Calu3 (cell line): ENCODE measurements at regions not wholly inside any gene's neighbourhood (a gene's known extent, or its start where the extent isn't known, plus 50 kb on each side); places are given as distances from the start of the nearest gene placed in this dataset.

Experiments used
- BruUV-seq: library from RNA; stranded (reverse); fragments of 400-500 nt; replicated peaks from 2 replicates; lab custom pipeline; 2021; lab: Mats Ljungman, UMichigan
- CTCF ChIA-PET: fragments of 300-600 bp; sonication (Branson Sonifier 250); formaldehyde crosslinking; loops from one replicate; lab custom pipeline; 2022; ENCODE audit warnings: antibody characterized with exemption; lab: Charles Lee
- DNase-seq: peaks from one replicate; pipeline ENCODE4 v3.0.0; 2022
- H3K27ac Mint-ChIP-seq: one replicate; pipeline ENCODE4 v1.8.0; 2022; ENCODE audit warnings: mixed read lengths; ENCODE audit not compliant: unreplicated experiment
- H3K27me3 Mint-ChIP-seq: one replicate; pipeline ENCODE4 v1.8.0; 2022; ENCODE audit warnings: mixed read lengths; ENCODE audit not compliant: unreplicated experiment
- H3K36me3 Mint-ChIP-seq: one replicate; pipeline ENCODE4 v1.8.0; 2022; ENCODE audit warnings: mild to moderate bottlenecking, moderate library complexity, mixed read lengths; ENCODE audit not compliant: insufficient read depth, unreplicated experiment
- H3K4me1 Mint-ChIP-seq: one replicate; pipeline ENCODE4 v1.8.0; 2022; ENCODE audit warnings: mild to moderate bottlenecking, low read depth, mixed read lengths; ENCODE audit not compliant: unreplicated experiment
- H3K4me3 Mint-ChIP-seq: one replicate; pipeline ENCODE4 v1.8.0; 2022; ENCODE audit warnings: mild to moderate bottlenecking, low read depth, moderate library complexity, mixed read lengths; ENCODE audit not compliant: unreplicated experiment
- H3K9me3 Mint-ChIP-seq: one replicate; pipeline ENCODE4 v1.8.0; 2022; ENCODE audit warnings: low read depth, mixed read lengths; ENCODE audit not compliant: unreplicated experiment
- CTCF ChIP-seq: fragments of 200-600 bp; IDR thresholded peaks from one replicate; pipeline ENCODE4 v1.8.0; 2022; ENCODE audit warnings: antibody characterized with exemption; ENCODE audit not compliant: unreplicated experiment
- intact Hi-C: fragments of 100-400 bp; cut with micrococcal nuclease; formaldehyde crosslinking; loops from one replicate; pipeline ENCODE4 v1.10.0; 2022; ENCODE audit not compliant: unreplicated experiment

GRCh38 chr3:104178680-104179079 lies 1188.0 kb upstream of the ALCAM start:
- BruUV-seq, result no TSS peak
- H3K4me1 Mint-ChIP-seq, result no peaks in the 10 kb centered on the region
- H3K4me3 Mint-ChIP-seq, result no peak overlapping the region
- H3K36me3 Mint-ChIP-seq, result no peaks in the 10 kb centered on the region
- no peaks in the 10 kb centered on the region for H3K27me3 Mint-ChIP-seq
- CTCF ChIA-PET, result no interaction called here
- intact Hi-C loops, result no loop called here
- no peak overlapping the region for H3K27ac Mint-ChIP-seq
- no peaks in the 10 kb centered on the region for H3K9me3 Mint-ChIP-seq
- no peak for TF ChIP-seq CTCF
- DNase-seq, result no peak

DNA sequence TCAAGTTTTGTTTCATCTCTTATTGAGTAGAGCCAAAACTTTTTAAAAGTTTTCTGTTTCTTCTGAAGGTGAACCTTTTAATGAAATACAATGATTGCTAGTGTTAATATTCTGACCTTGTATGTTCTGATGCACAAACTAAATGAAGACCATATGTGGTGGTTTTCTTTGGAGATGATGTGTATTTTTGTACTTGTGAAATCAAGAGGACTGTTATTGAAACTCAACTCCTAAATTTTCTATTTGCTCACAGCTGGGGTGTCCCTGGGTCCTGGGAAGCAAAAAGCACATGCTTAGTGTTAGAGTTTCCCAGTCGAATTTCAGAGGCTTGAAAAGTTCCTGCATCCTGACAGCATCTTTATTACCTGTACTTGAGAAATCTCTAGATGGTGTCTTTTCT lies 1185.8 kb upstream of the ALCAM start:
- no peak for DNase-seq
- intact Hi-C loops, result no loop called here
- no peak overlapping the region for H3K27ac Mint-ChIP-seq
- TF ChIP-seq CTCF, result no peak
- no peaks in the 10 kb centered on the region for H3K36me3 Mint-ChIP-seq
- no peaks in the 10 kb centered on the region for H3K4me1 Mint-ChIP-seq
- BruUV-seq, result no TSS peak
- no peak overlapping the region for H3K4me3 Mint-ChIP-seq
- H3K27me3 Mint-ChIP-seq, result no peaks in the 10 kb centered on the region
- H3K9me3 Mint-ChIP-seq, result no peaks in the 10 kb centered on the region
- CTCF ChIA-PET, result no interaction called here

DNA sequence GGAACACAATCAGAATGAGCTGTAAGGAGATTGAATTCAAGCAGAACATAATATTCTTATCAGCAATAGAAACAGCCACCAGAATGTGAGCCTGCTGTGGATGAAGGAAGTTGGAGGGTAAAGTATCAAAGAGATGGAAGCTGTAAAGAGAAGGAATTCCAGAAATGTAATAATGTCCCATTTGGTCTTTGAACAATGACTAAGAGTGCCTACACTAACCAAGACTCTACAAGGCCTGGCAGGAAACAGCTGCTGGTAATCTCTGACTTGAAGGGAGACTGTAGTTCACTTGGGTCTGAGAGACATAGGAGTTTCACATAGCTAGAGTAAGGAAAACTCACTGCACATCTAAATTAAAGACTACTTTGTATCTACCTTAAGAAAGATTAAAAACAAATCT lies 1176.0 kb upstream of the ALCAM start:
- DNase-seq, result no peak
- TF ChIP-seq CTCF, result no peak
- Mint-ChIP-seq H3K9me3 (no peaks in the 10 kb centered on the region), H3K36me3 (no peaks in the 10 kb centered on the region), H3K27me3 (no peaks in the 10 kb centered on the region), H3K27ac (no peak overlapping the region), H3K4me1 (no peaks in the 10 kb centered on the region), H3K4me3 (no peak overlapping the region)
- intact Hi-C loops, result no loop called here
- BruUV-seq, result no TSS peak
- CTCF ChIA-PET, result no interaction called here

DNA sequence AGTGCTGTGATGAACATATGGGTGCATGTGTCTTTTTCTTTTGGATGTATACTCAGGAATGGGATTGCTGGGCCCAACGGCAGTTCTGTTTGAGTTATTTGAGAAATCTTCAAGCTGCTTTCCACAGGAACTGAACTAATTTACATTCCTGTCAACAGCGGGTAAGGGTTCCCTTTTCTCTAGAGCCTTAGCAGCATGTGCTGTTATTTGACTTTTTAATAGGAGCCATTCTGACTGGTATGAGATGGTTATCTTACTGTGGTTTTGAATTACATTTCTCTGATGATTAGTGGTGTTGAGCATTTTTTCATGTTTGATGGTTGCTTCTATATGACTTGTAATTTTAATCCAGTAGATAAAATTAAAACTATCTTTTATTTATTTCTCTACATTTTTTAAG lies 1168.6 kb upstream of the ALCAM start:
- Mint-ChIP-seq H3K27me3 (no peaks in the 10 kb centered on the region), H3K9me3 (no peaks in the 10 kb centered on the region), H3K36me3 (no peaks in the 10 kb centered on the region), H3K4me1 (no peaks in the 10 kb centered on the region), H3K27ac (no peak overlapping the region), H3K4me3 (no peak overlapping the region)
- CTCF ChIA-PET, result no interaction called here
- TF ChIP-seq CTCF, result no peak
- BruUV-seq, result no TSS peak
- no peak for DNase-seq
- intact Hi-C loops, result no loop called here
